HEK293 (cell line): ENCODE measurements at regions not wholly inside any gene's neighbourhood (a gene's known extent, or its start where the extent isn't known, plus 50 kb on each side); places are given as distances from the start of the nearest gene placed in this dataset.

Experiments
- CTCF ChIA-PET: fragments of 350-600 bp; formaldehyde crosslinking; extraction: SDS; loops from one replicate; lab custom pipeline; 2021; ENCODE audit warnings: antibody characterized with exemption; lab: Yijun Ruan, JAX
- POLR2A ChIA-PET: fragments of 300-600 bp; formaldehyde crosslinking; extraction: SDS; loops from one replicate; lab custom pipeline; 2020; ENCODE audit warnings: antibody characterized with exemption, inconsistent platforms; lab: Yijun Ruan, JAX
- H3K27ac ChIP-seq: fragments of 200-500 bp; sonication (Bioruptor generic); 2 replicates; pipeline ENCODE4 v1.5.1; 2014; ENCODE audit warnings: low read depth, low read length, control low read depth, inconsistent platforms; ENCODE audit errors: extremely low read depth
- H3K36me3 ChIP-seq, 2 experiments: fragments of 200-500 bp in 1 of 2; sonication (Bioruptor generic) in 1 of 2; 1 replicate in 1 of 2; 2 replicates in 1 of 2; pipeline ENCODE4 v1.5.1; 2014 to 2017; ENCODE audit warnings: inconsistent platforms in 2 of 2, low read length in 2 of 2; ENCODE audit not compliant: control insufficient read depth in 2 of 2, insufficient read depth in 1 of 2
- H3K4me1 ChIP-seq: fragments of 200-500 bp; sonication (Bioruptor generic); 2 replicates; pipeline ENCODE4 v1.5.1; 2014; ENCODE audit warnings: mild to moderate bottlenecking, low read length, inconsistent platforms; ENCODE audit not compliant: control insufficient read depth, insufficient read depth
- H3K4me3 ChIP-seq: 2 replicates; pipeline ENCODE4 v1.5.1; 2011; ENCODE audit warnings: low read depth, mild to moderate bottlenecking, control low read depth, low read length, moderate library complexity
- H3K9me3 ChIP-seq: fragments of 200-500 bp; sonication (Bioruptor generic); 2 replicates; pipeline ENCODE4 v1.5.1; 2014; ENCODE audit warnings: low read depth, low read length, inconsistent platforms; ENCODE audit not compliant: control insufficient read depth, insufficient read depth
- BCL6B ChIP-seq: fragments of 450-650 bp; formaldehyde crosslinking; IDR thresholded peaks from 2 replicates; pipeline ENCODE4 v1.5.1; 2017; ENCODE audit warnings: missing biosample characterization, missing genetic modification characterization
- EGR2 ChIP-seq: fragments of 450-650 bp; formaldehyde crosslinking; IDR thresholded peaks from 2 replicates; pipeline ENCODE4 v1.5.1; 2016; ENCODE audit warnings: low read depth, missing biosample characterization, missing genetic modification characterization
- GLIS1 ChIP-seq: fragments of 450-650 bp; formaldehyde crosslinking; IDR thresholded peaks from 2 replicates; pipeline ENCODE4 v1.5.1; 2016; ENCODE audit warnings: missing biosample characterization, missing genetic modification characterization
- HOXC10 ChIP-seq: sonication (generic); formaldehyde crosslinking; IDR thresholded peaks from 2 replicates; pipeline ENCODE4 v1.8.1; 2023; ENCODE audit warnings: mild to moderate bottlenecking, missing genetic modification reagents
- HOXD13 ChIP-seq: sonication (generic); formaldehyde crosslinking; IDR thresholded peaks from 2 replicates; pipeline ENCODE4 v1.8.0; 2022; ENCODE audit warnings: missing genetic modification reagents, borderline replicate concordance
- KLF17 ChIP-seq: fragments of 450-650 bp; formaldehyde crosslinking; IDR thresholded peaks from 2 replicates; pipeline ENCODE4 v1.5.1; 2016; ENCODE audit warnings: missing biosample characterization, missing genetic modification characterization
- ZBTB8A ChIP-seq: fragments of 450-650 bp; formaldehyde crosslinking; IDR thresholded peaks from 2 replicates; pipeline ENCODE4 v1.5.1; 2016; ENCODE audit warnings: missing biosample characterization, missing genetic modification characterization
- ZNF121 ChIP-seq: fragments of 450-650 bp; formaldehyde crosslinking; IDR thresholded peaks from 2 replicates; pipeline ENCODE4 v1.5.1; 2016; ENCODE audit warnings: missing biosample characterization, missing genetic modification characterization
- ZNF266 ChIP-seq: fragments of 450-650 bp; formaldehyde crosslinking; IDR thresholded peaks from 2 replicates; pipeline ENCODE4 v1.5.1; 2016; ENCODE audit warnings: missing biosample characterization, missing genetic modification characterization, low read depth
- ZNF416 ChIP-seq: fragments of 450-650 bp; formaldehyde crosslinking; IDR thresholded peaks from 2 replicates; pipeline ENCODE4 v1.5.1; 2016; ENCODE audit warnings: missing biosample characterization, missing genetic modification characterization
- ZNF426 ChIP-seq: fragments of 450-650 bp; formaldehyde crosslinking; IDR thresholded peaks from 2 replicates; pipeline ENCODE4 v1.5.1; 2017; ENCODE audit warnings: missing biosample characterization, missing genetic modification characterization, mild to moderate bottlenecking, inconsistent platforms, moderate library complexity
- ZNF501 ChIP-seq: fragments of 450-650 bp; formaldehyde crosslinking; IDR thresholded peaks from 2 replicates; pipeline ENCODE4 v1.5.1; 2016; ENCODE audit warnings: missing biosample characterization, missing genetic modification characterization
- ZNF510 ChIP-seq: fragments of 450-650 bp; formaldehyde crosslinking; IDR thresholded peaks from 2 replicates; pipeline ENCODE4 v1.5.1; 2018; ENCODE audit warnings: mild to moderate bottlenecking, missing genetic modification characterization, missing biosample characterization; ENCODE audit not compliant: insufficient replicate concordance
- ZNF544 ChIP-seq: fragments of 450-650 bp; formaldehyde crosslinking; IDR thresholded peaks from 2 replicates; pipeline ENCODE4 v1.5.0; 2017; ENCODE audit warnings: missing biosample characterization, missing genetic modification characterization
- ZNF548 ChIP-seq: fragments of 450-650 bp; formaldehyde crosslinking; IDR thresholded peaks from 2 replicates; pipeline ENCODE4 v1.5.1; 2016; ENCODE audit warnings: missing biosample characterization, missing genetic modification characterization
- ZNF560 ChIP-seq: fragments of 450-650 bp; formaldehyde crosslinking; IDR thresholded peaks from 2 replicates; pipeline ENCODE4 v1.5.1; 2017; ENCODE audit warnings: missing biosample characterization, missing genetic modification characterization, borderline replicate concordance
- ZNF621 ChIP-seq: fragments of 450-650 bp; formaldehyde crosslinking; IDR thresholded peaks from 2 replicates; pipeline ENCODE4 v1.5.1; 2017; ENCODE audit warnings: missing biosample characterization, missing genetic modification characterization
- ZNF660 ChIP-seq: fragments of 450-650 bp; IDR thresholded peaks from 2 replicates; pipeline ENCODE4 v1.5.1; 2018; ENCODE audit warnings: missing biosample characterization, mild to moderate bottlenecking, missing genetic modification characterization
- ZSCAN30 ChIP-seq: fragments of 450-650 bp; IDR thresholded peaks from 2 replicates; pipeline ENCODE4 v1.5.1; 2018; ENCODE audit warnings: missing biosample characterization, mild to moderate bottlenecking, missing genetic modification characterization, moderate library complexity
- TF ChIP-seq, protein P1 (sequence below): fragments of 450-650 bp; formaldehyde crosslinking; IDR thresholded peaks from 2 replicates; pipeline ENCODE4 v1.5.1; 2017; ENCODE audit warnings: missing biosample characterization, missing genetic modification characterization
- TF ChIP-seq, protein P2 (sequence below): fragments of 450-650 bp; formaldehyde crosslinking; IDR thresholded peaks from 2 replicates; pipeline ENCODE4 v1.5.1; 2016; ENCODE audit warnings: missing biosample characterization, missing genetic modification characterization

- TF ChIP-seq, protein P1, sequence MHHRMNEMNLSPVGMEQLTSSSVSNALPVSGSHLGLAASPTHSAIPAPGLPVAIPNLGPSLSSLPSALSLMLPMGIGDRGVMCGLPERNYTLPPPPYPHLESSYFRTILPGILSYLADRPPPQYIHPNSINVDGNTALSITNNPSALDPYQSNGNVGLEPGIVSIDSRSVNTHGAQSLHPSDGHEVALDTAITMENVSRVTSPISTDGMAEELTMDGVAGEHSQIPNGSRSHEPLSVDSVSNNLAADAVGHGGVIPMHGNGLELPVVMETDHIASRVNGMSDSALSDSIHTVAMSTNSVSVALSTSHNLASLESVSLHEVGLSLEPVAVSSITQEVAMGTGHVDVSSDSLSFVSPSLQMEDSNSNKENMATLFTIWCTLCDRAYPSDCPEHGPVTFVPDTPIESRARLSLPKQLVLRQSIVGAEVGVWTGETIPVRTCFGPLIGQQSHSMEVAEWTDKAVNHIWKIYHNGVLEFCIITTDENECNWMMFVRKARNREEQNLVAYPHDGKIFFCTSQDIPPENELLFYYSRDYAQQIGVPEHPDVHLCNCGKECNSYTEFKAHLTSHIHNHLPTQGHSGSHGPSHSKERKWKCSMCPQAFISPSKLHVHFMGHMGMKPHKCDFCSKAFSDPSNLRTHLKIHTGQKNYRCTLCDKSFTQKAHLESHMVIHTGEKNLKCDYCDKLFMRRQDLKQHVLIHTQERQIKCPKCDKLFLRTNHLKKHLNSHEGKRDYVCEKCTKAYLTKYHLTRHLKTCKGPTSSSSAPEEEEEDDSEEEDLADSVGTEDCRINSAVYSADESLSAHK (tag by site-specific recombination) = no peak
Measured at GRCh38 chrX:116862340-116862739, 399.6 kb upstream of the CT83 start (continued).

- no peak overlapping the region for H3K4me3 ChIP-seq
- H3K4me1 ChIP-seq = no peaks in the 10 kb centered on the region
- ChIA-PET POLR2A (no interaction called here), CTCF (no interaction called here)
- no peaks in the 10 kb centered on the region for H3K36me3 ChIP-seq
- no peak for TF ChIP-seq ZNF501 (tag by site-specific recombination)
- no peak for TF ChIP-seq ZNF621
- TF ChIP-seq, protein P2, sequence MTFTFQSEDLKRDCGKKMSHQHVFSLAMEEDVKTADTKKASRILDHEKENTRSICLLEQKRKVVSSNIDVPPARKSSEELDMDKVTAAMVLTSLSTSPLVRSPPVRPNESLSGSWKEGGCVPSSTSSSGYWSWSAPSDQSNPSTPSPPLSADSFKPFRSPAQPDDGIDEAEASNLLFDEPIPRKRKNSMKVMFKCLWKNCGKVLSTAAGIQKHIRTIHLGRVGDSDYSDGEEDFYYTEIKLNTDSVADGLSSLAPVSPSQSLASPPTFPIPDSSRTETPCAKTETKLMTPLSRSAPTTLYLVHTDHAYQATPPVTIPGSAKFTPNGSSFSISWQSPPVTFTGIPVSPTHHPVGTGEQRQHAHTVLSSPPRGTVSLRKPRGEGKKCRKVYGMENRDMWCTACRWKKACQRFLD (tag by site-specific recombination) = no peak
- no peak for TF ChIP-seq ZNF510 (tag by site-specific recombination)
- no peak for TF ChIP-seq ZNF548
- no peak for TF ChIP-seq HOXD13 (CRISPR knock-in tag)
- TF ChIP-seq BCL6B = no peak
- no peak for TF ChIP-seq EGR2 (tag by site-specific recombination)
- no peak for TF ChIP-seq ZSCAN30 (tag by site-specific recombination)
- TF ChIP-seq ZNF560 (tag by site-specific recombination) = no peak
- TF ChIP-seq ZNF121 (tag by site-specific recombination) = no peak
- no peak for TF ChIP-seq HOXC10 (CRISPR knock-in tag)
- no peak for TF ChIP-seq ZNF426 (tag by site-specific recombination)
- TF ChIP-seq GLIS1 (tag by site-specific recombination) = no peak
- TF ChIP-seq ZNF266 (tag by site-specific recombination) = no peak
- no peak for TF ChIP-seq ZNF660 (tag by site-specific recombination)
- no peak for TF ChIP-seq KLF17 (tag by site-specific recombination)
- no peak for TF ChIP-seq ZBTB8A (tag by site-specific recombination)
- no peak for TF ChIP-seq ZNF416 (tag by site-specific recombination)
- TF ChIP-seq ZNF544 (tag by site-specific recombination) = no peak
- no peak overlapping the region for H3K27ac ChIP-seq
- H3K9me3 ChIP-seq = no peaks in the 10 kb centered on the region
Measured at GRCh38 chrX:116841290-116841689, 378.5 kb upstream of the CT83 start.
